Gastrocnemius medialis (tissue), 4 donors: ENCODE measurements at regions not wholly inside any gene's neighbourhood (a gene's known extent, or its start where the extent isn't known, plus 50 kb on each side); places are given as distances from the start of the nearest gene placed in this dataset.

Source experiments
- POLR2A ChIP-seq, 2 donors: fragments of 450-650 bp; IDR thresholded peaks; one replicate each; pipeline ENCODE4 v1.6.1; 2017; ENCODE audit warnings: antibody characterized with exemption in 2 of 2, mild to moderate bottlenecking in 2 of 2, moderate library complexity in 2 of 2
- TF ChIP-seq, protein P1 (sequence below), 5 experiments: fragments of 450-650 bp in 3 of 5; fragments of 200-600 bp in 2 of 5; sonication (generic) in 2 of 5; IDR thresholded peaks in 4 of 5; conservative IDR thresholded peaks in 1 of 5; 1 replicate in 4 of 5; 2 replicates in 1 of 5; pipeline ENCODE4 v1.5.1; 2016 to 2019; ENCODE audit warnings: antibody characterized with exemption in 5 of 5, mild to moderate bottlenecking in 3 of 5, moderate library complexity in 3 of 5

DNA sequence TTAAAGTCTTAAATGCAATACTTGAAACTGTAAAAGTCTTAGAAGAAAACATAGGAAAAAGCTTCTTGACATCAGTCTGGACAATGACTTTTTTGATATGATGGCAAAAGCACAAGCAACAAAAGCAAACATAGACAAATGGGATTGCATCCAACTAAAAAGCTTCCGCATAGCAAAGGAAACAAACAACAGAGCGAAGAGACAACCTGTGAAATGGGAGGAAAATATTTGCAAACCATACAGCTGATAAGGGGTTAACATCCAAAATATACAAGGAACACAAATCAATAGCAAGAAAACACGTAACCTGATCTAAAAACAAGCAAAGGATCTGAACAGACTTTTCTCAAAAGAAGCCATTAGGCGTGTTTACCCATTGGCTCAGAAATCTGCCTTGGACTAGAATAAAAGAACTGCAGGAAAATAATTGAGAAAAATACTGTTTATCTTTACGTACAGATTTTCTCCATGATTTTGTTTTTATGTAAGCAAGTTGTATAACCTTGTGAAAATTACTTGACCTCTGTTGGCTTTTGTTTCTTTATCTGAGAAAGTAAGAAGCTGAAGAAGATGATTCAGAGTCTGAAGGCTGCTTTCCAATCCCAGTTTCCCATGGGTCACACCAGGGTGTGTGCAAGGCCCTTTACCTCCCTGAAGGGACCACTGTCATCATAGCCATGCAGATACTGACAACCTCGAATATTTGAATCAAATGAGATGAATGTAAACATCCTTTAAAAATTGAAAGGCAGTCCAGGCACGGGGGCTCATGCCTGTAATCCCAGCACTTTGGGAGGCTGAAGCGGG, 99.1 kb upstream of the LANCL2 start:
- TF ChIP-seq, protein P1, sequence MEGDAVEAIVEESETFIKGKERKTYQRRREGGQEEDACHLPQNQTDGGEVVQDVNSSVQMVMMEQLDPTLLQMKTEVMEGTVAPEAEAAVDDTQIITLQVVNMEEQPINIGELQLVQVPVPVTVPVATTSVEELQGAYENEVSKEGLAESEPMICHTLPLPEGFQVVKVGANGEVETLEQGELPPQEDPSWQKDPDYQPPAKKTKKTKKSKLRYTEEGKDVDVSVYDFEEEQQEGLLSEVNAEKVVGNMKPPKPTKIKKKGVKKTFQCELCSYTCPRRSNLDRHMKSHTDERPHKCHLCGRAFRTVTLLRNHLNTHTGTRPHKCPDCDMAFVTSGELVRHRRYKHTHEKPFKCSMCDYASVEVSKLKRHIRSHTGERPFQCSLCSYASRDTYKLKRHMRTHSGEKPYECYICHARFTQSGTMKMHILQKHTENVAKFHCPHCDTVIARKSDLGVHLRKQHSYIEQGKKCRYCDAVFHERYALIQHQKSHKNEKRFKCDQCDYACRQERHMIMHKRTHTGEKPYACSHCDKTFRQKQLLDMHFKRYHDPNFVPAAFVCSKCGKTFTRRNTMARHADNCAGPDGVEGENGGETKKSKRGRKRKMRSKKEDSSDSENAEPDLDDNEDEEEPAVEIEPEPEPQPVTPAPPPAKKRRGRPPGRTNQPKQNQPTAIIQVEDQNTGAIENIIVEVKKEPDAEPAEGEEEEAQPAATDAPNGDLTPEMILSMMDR (IDR thresholded peaks at IDR 0.05 in 4 of 5, conservative IDR thresholded peaks at IDR 0.05 in 1 of 5), result no peak
- no peak for TF ChIP-seq POLR2A (IDR thresholded peaks at IDR 0.05)
